CD4-positive, alpha-beta T cell treated with Interleukin-4 for 4 hours (primary cell): ENCODE measurements at regions not wholly inside any gene's neighbourhood (a gene's known extent, or its start where the extent isn't known, plus 50 kb on each side); places are given as distances from the start of the nearest gene placed in this dataset.

Source experiments
- DNase-seq: peaks from one replicate; pipeline ENCODE4 v3.0.0-alpha.2; 2020

DNA sequence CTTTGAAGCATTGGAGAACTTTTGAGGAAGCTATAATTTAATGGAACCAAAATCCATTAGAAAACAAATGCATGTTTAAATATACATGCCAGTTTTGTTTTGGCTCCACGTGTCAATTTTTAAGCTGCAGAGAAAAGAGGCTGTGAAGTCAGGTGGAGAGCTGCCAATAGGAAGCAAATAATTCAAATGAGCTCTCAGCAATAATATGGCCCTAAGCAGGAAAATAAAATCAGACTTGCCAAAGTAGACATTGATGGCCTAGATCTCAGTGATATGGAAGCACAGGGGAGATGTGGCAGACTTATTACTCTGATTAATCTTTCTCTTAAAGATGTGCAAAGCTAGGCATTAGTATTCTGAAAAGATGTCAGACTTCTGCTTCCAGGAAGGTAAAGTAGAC is 769.8 kb upstream of the NDST4 start:
- DNase-seq, result no peak

DNA sequence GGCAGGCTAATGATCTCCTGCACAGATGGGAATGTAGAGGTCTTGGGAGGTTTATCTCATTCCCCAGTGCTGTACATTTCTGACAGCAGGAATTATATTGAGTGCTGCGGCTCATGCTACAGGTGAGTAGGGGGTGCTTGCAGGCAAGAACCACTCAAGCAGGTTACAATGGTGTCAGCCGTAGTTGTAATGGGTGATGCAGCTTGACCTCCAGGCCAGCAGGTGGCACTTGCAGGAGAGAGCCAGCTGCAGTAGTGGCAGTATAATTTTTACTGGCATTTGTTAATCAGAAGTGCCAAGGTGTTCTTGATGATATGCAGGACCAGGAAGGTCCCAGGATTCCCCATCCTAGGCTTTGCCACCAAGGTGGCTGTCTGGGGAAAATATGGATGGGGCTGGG is 759.6 kb upstream of the NDST4 start:
- no peak for DNase-seq

DNA sequence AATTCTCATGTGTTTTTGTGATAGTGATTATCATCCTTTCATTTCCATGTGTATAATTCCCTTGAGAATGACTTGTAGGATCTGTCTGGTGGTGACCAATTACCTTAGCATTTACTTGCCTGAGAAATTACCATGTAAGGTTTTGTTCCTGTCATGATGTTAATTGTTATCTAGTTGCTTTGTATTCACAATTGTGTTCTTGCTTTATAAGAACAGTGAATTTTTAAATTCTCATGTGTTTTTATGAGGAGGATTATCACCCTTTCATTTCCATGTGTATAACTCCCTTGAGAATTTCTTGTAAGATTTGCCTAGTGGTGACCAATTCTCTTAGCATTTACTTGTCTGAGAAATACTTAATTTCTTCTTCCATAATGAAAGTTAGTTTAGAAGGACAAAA is 758.2 kb upstream of the NDST4 start:
- DNase-seq, result no peak

DNA sequence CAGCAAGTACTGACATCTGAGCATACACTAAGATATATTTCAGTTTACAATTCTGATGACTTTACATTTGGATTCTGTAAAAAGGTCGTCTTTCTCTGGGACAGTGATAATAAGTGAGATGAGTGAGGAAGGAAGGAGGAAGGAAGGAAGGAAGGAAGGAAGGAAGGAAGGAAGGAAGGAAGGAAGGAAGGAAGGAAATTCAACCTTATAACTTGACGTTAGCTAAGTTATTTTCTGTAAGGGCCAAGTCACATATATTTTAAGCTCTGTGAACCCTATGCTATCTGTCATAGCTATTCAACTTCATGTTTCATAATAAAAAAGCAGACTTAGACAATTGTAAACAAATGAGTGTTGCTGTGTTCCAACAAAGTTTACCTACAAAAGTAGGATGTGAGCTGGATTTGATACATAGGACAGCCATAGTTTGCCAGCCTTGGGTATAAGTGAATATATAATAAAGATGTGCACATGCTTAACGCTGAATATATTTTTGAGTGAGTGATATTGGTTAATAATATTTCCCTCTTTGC is 753.0 kb upstream of the NDST4 start:
- DNase-seq, result no peak

DNA sequence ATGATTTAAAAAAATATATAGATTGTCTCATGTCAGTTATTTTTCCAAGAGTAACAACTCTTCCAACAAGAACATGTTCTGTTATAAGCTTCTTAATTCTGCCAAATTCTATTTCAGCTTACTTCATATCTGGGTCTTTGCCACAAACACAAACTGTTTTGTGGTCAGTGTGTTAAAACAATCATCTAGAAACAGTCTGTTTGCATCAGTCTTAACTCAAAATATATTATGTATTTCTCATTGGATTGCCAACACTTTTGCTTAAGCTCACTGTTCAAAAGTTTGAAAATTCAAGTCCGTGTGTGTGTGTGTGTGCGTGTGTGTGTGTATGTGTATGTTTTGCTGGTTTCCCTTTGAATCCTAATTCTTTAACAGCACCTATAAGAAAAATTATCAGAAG is 752.3 kb upstream of the NDST4 start:
- DNase-seq, result no peak

DNA sequence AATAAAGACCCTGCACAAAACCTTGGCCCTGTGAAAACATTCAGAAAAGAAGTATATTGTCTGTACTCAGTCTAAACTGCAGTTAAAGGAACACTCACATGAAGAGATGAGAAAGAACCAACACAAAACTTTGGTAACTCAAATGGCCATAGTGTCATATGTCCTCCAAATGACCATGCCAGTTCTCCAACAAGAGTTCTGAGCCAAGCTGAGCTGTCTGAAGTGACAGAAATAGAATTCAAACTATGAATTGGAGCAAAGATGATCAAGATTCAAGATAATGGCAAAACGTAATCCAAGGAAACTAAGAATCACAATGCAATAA is 739.3 kb upstream of the NDST4 start:
- DNase-seq, result no peak

DNA sequence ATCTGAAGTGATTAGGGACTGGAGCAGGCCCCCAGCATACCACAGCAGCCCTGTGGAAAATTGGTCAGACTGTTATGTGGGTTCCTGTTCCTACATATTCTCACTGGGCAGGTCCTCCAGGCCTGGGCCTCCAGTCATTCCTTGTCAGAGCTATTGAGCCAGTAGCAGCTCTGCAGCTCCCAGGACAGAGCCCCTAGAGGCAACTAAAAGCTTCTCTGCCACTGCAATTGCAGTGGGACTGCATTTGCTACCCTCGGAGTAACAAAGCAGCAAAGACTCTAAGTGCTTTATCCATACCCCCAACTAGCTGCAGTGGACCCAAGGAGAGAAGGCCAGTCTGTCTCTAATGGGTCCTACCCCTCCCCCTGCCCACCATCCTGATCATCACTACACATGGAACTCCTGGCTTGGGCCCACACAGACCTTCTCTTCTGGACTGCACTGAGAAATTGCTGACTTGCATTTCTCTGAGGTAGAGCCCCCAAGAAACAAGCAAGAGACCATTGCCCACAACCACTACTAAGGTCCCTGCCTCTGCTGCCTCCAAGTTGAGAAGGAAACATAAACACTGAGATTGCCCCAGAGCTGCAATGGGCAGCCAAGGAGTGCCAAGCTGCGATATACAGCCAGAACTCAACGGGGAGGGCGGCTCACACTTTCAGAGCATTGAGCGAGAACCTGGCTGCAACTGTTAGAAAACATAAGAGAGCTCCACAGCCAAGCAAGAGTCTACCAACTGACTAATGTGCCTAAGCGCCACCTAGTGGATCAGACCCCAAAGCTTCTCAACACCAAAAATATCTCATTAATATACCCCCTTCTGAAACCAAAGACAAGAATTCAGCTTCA is 738.7 kb upstream of the NDST4 start:
- DNase-seq, result no peak

DNA sequence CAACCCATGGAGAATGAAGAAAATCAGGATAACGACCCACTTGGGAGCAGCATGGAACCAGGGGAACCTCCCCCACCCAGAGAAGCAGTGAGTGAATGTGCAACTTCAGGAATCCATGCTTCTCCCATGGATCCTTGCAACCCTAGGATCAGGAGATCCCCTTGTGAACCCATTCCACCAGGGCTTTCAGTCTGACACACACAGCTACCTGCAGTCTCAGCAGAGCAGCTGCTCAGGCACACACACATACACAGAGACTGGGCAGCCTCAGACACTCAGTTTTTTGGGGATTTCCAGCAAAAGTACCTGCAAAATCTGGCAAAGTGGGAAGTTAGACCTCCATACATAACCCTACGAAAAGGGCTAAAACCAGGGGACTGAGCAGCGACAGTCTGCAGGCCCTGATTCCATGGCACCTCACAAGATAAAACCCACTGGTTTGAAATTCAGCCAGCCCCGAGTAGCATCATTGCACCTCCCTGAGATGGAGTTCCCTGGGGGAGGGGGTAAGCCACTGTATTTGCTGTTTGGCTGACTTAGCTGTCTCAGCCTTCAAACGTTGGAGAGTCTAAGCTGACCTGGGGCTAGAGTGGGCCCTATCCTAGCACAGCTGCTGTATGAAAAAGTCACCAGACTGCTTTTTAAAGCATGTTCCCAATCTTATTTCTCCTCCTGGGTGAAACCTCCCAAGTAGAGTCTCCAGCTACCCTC is 737.5 kb upstream of the NDST4 start:
- no peak for DNase-seq

DNA sequence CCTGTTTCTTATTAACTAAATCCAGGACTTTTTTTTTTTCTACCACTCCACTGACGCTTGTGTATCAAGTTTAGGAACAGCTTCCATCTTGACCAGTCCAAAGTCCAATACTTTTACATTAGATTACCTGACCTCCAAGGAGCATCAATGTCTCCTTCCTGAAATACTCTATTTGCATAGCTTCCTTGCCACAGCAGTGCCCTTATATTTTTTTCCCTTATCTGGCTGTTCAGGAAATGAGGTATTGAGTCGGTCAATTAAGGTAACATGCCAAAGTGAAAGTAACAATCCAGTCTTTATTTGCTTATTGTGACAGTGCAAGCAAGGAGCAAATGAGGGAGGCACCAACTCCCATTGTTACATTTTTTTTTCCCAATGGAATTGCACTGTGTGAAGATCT is 730.8 kb upstream of the NDST4 start:
- DNase-seq, result no peak

DNA sequence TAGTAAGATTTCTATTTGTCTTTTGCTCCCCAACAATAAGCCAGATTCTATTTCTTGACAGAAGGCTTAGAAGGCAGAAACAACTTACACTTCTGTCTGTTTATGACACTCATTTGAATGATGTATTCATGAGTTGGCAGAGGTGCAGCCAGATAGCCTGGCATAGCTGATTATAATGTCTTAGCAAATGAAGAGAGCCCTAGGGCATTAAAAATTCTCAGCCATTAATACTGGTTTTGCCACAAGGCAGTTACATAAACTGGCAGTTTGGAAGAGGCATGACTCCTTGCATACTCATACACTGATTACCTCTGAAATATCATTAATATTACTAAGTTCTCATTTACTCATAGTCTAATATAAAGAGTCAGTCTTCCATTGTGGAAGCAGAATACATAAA is 728.5 kb upstream of the NDST4 start:
- no peak for DNase-seq

DNA sequence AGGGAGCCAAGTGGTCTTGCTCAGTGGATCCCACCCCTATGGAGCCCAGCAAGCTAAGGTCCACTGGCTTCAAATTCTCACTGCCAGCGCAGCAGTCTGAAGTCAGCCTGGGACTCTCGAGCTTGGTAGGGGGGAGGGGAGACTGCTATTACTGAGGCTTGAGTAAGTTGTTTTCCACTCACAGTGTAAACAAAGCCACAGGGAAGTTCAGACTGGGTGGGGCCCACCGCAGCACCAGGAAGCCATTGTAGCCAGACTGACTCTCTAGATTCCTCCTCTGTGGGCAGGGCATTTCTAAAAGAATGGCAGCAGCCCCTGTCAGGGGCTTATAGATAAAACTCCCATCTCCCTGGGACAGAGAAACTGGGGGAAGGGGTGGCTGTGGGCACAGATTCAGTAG is 721.0 kb upstream of the NDST4 start:
- DNase-seq, result no peak

DNA sequence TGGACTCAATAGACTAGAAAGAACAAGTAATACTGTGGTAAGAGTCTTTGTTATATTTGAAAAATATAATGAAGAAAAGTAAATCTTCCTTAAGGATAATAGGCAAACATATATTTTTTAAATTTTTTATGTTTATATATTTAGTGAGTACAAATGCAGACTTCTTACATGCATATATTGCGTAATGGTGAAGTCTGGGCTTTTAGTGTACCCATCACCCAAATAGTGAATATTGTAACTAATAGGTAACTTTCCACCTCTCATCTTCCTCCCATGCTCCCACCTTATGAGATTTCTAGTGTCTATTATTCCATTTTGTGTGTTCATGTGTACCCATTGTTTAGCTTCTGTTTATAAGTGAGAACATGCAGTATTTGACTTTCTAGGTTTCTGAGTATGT is 711.2 kb upstream of the NDST4 start:
- no peak for DNase-seq

DNA sequence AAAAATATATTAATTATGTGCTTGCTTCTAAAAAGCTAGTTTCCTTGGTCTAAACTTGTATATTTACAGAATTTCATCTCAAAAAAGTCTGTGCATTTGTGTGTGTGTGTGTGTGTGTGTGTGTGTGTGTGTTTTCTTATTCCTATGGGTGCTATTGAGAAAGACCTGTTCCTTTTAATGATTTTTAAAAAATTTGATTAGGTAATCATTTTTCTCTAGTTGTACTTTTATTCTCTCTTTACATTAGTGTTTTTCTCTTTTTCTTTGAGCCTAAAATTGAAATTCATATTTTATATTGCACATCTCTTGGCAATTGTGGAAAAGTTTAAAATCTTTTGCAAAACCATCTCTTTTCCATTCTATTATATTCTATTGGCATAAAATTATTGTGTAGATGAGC is 690.4 kb upstream of the NDST4 start:
- DNase-seq, result no peak

DNA sequence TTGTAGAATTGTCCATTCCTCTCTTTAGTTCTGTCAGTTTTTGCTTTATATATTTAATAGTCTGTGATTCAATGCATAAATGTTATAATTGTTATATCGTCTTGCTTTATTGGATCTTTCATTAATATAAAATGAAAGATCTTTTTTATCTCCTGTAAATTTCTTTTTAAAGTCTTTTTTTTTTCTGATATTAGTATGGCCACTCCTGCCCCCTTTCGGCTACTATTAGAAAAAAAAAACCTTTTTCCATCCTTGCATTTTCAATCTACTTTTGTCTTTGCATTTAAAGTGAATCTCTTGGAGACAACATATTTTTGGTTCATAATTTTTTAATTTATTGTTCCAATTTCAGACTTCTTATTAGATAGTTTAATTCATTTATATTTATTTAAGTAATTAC is 677.4 kb upstream of the NDST4 start:
- DNase-seq, result no peak

DNA sequence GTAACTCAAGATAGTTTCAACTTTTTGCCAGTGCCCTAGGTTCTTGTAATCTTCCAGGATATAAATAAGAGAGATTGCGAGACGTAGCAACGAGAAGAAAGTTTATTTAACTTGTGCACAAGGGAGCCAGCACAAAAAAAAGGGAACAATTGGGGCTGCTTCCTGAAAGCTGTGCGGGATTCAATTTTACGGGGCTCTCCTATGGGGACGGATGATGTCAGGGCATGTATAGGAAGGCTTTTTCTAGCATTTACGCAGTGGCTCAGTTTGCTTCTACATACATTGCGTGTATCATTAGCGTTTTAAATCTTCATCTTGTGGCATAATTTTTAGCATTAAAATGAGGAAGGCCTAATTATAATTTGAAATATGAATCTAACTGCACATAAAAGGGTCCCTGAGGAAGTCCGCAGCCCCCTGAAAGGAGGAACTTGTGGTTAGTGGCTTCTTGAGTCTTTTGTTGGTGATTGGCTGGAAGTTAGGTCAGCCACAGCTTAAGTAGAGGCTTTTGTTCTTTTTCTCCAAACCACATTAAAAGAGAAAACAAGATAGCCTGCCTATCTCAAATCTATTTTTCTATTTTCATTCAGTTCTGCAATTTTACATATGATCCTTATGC is 668.2 kb upstream of the NDST4 start:
- DNase-seq, result no peak

DNA sequence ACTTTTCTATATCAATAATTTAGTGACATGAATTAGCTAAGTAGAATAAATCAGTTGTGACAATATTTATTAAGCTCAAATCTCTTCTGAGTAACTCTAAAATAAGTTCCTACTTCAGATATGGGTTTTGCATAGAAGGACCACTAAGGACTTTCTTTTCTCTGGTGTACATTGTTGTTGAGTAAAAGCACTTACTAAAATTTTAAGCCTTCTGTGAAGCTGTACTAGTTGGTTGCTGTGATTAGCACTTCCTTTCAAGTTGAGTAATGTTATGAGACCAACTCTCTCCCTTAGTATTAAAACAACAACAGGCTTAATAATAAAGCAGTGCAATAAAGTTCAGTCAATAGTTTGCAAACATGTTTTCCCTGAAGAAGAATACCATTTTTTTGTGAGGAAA is 667.4 kb upstream of the NDST4 start:
- no peak for DNase-seq

DNA sequence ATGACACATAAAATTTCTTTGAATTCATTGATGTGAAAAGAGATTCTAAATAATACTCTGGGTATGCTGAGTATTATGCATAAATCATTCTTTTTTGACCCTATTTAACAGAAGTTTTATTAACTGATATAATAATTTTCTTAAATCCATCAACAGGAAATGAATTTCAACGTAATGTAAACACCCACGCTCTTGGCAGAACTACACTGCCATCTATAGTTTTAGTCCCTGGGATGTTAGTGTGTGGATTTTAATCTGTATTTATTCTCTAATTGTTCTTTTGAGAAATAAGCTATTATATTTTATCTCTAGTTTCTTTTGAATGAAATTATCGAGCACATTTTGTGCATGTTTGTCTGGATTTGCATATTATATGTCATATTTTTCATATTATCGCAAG is 666.8 kb upstream of the NDST4 start:
- no peak for DNase-seq

DNA sequence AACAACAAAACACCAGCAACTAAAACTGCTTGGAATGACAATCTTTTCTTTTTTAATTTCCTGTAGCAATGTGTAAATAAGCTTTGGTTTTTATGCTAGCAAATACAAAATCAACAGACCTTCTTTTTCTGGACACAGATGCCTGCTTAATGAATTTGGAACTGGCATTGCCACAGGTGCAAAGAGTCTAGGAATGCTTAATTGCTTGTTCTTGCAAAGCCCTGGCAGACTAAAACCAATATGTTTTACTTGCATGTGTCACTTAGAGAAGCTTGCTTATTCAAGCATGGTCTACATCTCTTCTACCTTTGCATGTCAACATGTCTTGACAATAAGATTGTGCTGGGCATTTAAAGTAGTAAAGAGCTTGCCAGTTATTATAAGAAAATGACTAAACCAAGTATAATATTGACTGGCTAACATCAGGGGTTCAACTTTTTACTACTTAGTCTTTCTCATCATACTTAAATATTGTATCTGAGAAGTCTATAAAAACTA is 656.7 kb upstream of the NDST4 start:
- no peak for DNase-seq

DNA sequence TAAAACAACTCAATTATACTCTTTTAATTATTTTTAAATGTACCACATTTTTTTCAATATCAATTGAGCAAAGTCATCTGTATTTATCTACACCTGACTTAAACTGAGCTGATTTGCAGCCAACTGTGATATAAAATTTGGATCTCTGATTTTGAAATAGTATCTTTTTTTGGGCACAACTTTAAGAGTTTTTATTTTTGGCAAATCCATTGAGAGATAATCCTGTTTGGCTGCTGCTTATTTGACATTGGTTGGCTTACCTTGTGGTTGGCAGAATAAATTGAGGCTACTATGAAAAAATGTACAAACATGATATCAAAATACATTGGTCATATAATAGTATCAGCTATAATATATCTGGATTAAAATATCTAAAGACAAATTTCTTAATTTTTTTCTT is 656.0 kb upstream of the NDST4 start:
- DNase-seq, result no peak

DNA sequence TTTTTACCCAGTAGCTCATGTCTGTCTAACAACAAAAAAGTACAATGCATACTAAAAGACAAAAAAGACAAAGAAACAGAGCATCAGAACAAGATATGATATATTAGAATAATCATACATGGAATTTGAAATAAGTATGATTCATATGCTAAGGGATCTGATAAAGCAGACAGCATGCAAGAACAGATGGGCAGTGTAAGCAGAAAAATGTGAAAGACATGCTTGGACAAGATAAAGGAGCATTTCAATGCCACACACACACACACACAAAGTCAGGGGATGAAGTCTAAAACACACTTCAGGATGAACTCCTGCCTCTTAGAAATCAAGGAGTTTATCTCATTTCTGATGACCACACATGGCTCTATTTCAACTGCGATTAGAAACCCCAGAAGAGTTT is 649.6 kb upstream of the NDST4 start:
- no peak for DNase-seq

DNA sequence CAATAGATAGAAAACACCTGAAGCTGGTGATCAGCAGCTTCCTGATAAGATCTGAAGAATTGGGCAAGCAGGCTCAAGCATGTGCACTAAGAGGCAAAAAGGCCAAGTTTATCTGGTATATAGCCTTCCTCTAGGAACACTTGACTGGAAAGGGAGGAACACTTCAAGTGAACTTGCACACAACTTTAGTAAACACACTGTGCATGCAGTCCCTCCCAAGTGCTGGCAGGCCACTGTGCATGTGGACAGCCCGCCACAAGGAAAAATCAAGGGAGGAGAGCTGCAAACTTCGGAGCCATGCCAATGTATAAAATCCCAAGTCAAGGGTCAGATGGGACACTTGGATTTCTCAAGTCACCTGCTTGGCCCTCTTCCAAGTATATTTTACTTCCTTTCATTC is 645.8 kb upstream of the NDST4 start:
- DNase-seq, result no peak

DNA sequence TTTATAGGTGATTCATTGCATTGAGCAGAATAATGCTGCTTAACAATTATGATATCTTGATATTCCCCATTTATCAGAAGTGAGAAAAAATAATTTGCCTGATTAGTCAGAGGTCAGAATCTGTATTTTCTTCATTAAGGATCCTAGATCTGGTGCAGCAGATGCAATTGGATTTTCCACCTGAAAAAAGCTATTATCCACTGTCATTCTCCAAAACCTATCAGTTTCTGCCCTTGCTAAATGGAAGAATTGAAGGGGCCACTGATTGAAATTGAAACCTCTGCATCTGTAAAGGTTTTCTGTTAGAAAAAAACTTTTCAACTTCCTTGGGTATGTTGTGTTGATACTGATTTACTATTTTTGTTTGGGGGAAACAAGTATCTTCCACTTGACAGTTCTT is 636.0 kb upstream of the NDST4 start:
- no peak for DNase-seq

DNA sequence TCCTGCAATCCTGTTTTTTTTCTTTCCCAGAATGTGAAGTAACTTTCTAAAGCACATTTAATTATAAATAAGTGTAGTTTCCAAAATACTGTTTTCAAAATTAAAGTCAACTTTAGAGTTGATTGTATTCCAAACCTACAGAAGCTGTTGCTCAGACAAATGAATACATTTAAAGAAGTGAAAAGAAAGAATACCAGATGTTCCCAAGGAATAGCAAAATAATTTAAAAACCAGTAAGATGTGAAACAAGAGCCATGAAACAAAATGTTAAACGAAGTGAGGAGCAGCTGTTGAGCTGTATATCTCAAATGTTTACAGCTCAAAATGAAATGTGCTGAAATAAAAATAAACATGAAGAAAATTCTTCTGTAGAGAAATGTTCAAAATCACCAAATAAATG is 627.4 kb upstream of the NDST4 start:
- DNase-seq, result no peak

DNA sequence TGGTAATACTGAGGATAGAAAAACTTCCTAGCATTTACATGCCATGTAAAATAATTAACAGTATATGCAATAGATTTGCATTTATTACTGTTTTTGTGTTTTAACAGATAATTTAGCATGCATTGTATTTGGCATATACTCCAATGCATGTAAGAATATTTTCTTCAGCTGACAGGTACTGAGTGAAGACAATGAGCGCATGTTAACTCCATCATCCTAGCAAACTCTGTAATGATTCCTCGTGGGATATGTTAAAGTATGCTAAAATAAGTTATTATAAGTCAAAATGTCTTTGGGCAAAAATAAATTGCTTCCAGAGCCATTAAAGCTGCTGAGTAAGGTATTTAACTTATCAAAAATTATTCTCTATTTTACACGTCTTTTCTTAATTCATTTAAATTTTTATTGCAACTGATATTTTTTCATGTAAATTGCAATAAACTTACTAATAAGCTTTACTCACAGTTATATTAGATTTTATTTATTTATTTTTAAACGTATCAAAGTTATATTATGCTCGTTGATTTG is 616.4 kb upstream of the NDST4 start:
- DNase-seq, result no peak
